Activated naive CD4-positive, alpha-beta T cell treated with anti-CD3 and anti-CD28 coated beads, Interleukin-2, amount 10 ng/mL, durations not matched to agents 7 days and 5 days (primary cell): ENCODE measurements at regions not wholly inside any gene's neighbourhood (a gene's known extent, or its start where the extent isn't known, plus 50 kb on each side); places are given as distances from the start of the nearest gene placed in this dataset.

ENCODE experiments used
- CTCF ChIA-PET: fragments of 350-600 bp; sonication (Branson Sonifier 250); formaldehyde crosslinking; loops from one replicate; lab custom pipeline; 2021; ENCODE audit warnings: antibody characterized with exemption; lab: Charles Lee
- DNase-seq: peaks from one replicate; pipeline ENCODE4 v3.0.0-alpha.2; 2020
- H3K27ac Mint-ChIP-seq: one replicate; pipeline ENCODE4 v1.8.0; 2021; ENCODE audit warnings: mild to moderate bottlenecking, moderate library complexity, mixed read lengths
- H3K27me3 Mint-ChIP-seq: one replicate; pipeline ENCODE4 v1.8.0; 2021; ENCODE audit warnings: mild to moderate bottlenecking, mixed read lengths
- H3K36me3 Mint-ChIP-seq: one replicate; pipeline ENCODE4 v1.8.0; 2021; ENCODE audit warnings: mixed read lengths
- H3K4me1 Mint-ChIP-seq: one replicate; pipeline ENCODE4 v1.8.0; 2021; ENCODE audit warnings: mixed read lengths
- H3K4me3 Mint-ChIP-seq: one replicate; pipeline ENCODE4 v1.8.0; 2021; ENCODE audit warnings: mild to moderate bottlenecking, moderate library complexity, mixed read lengths
- H3K9me3 Mint-ChIP-seq: one replicate; pipeline ENCODE4 v1.8.0; 2021; ENCODE audit warnings: mixed read lengths

DNA sequence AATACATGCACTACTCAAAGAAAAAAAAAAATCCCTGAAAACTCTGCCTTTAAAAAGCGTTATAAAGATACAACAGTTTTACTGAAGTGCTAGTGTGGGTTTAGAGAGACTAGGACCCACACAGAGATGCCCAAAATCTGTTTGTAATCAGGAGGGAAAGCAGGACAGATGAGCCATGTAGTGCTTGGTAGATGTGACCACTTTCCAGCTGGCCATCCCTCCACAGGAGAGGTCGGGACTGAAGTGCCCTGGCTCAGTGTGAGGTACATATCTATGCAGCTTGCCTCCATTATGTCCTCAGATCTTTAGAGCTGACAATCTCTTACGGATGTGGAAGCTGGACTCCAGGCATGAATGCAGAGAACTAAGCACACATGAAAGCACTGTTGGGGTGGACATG is 57.5 kb upstream of the NANOGP8 start:
- Mint-ChIP-seq H3K9me3 (no peaks in the 10 kb centered on the region), H3K4me3 (no peak overlapping the region), H3K36me3 (no peaks in the 10 kb centered on the region), H3K4me1 (no peaks in the 10 kb centered on the region), H3K27ac (no peak overlapping the region), H3K27me3 (peaks cover 4% of the 10 kb centered on the region)
- CTCF ChIA-PET, result no interaction called here
- no peak for DNase-seq

DNA sequence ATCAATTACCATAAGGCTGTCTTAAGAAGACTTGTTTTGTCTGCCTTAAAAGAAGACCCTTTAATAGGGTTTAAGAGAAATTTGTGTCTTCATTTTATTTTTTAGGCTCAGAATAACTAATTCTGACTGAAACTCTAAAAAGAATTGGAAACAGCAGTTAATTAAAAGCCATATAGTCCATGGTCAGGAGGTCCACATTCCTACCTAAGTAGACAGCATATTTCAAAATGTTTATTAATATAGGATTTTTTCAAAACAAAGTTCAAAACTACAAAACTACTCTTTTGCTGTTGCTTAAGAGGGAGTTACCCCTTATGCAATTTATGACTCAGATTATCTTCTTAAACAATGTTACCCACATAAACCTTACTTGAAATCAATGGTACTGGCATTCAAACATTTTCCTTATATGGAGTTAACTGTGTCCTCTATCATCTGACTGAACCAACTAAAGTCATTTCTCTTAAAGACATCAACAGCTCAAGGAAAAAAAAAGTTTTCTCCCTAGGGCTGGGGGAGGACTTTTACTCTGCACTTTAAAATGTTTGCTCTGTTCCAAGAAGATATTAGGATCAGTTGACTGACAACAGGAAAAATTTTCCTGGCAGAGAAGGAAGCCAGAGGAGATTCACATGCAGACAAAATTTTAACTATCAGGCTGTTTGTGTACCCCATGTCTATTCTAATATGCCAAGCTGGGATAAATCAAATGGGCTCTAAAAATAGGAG is 56.8 kb upstream of the NANOGP8 start:
- peaks cover 4% of the 10 kb centered on the region for H3K27me3 Mint-ChIP-seq
- H3K4me3 Mint-ChIP-seq, result no peak overlapping the region
- CTCF ChIA-PET, result no interaction called here
- H3K36me3 Mint-ChIP-seq, result no peaks in the 10 kb centered on the region
- DNase-seq, result no peak
- no peak overlapping the region for H3K27ac Mint-ChIP-seq
- no peaks in the 10 kb centered on the region for H3K4me1 Mint-ChIP-seq
- H3K9me3 Mint-ChIP-seq, result no peaks in the 10 kb centered on the region

DNA sequence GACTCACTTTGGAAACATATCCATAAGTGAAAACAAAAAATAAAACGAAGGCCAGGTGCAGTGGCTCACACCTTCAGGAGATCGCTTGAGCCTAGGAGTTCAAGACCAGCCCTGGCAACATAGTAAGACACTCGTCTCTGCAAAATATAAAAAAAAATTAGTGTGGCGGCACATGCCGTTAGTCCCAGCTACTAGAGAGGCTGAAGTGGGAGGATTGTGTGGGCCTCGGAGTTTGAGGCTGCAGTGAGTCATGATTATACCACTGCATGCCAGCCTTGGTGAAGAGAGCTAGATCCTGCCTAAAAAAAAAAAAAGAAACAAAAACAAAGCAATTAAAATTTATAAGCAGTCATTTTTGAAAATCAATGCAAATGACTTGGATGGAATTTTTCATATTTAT is 54.7 kb upstream of the NANOGP8 start:
- peaks cover 4% of the 10 kb centered on the region for H3K27me3 Mint-ChIP-seq
- no peak overlapping the region for H3K4me3 Mint-ChIP-seq
- no peak overlapping the region for H3K27ac Mint-ChIP-seq
- no peak for DNase-seq
- no peaks in the 10 kb centered on the region for H3K9me3 Mint-ChIP-seq
- CTCF ChIA-PET, result no interaction called here
- no peaks in the 10 kb centered on the region for H3K36me3 Mint-ChIP-seq
- H3K4me1 Mint-ChIP-seq, result no peaks in the 10 kb centered on the region

DNA sequence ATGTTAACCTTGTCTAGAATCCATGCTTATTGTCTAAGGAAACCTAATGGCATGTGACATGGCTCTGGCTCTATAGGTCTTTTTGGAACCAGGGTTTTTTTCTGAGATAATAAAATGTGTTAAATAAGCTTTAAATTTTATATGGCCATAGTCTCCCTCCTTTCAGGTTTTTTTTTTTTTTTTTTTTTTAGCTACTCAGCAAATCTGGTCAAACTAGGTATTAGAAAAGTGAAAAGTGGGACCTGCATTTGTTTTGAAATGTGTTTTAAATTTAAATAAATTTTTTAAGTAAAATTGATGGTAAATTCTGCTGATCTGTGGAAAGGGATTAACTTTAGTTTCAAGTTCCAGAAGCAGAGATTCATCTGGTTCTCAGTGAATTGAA is 52.1 kb upstream of the NANOGP8 start:
- no peaks in the 10 kb centered on the region for H3K9me3 Mint-ChIP-seq
- CTCF ChIA-PET, result no interaction called here
- H3K27me3 Mint-ChIP-seq, result no peaks in the 10 kb centered on the region

DNA sequence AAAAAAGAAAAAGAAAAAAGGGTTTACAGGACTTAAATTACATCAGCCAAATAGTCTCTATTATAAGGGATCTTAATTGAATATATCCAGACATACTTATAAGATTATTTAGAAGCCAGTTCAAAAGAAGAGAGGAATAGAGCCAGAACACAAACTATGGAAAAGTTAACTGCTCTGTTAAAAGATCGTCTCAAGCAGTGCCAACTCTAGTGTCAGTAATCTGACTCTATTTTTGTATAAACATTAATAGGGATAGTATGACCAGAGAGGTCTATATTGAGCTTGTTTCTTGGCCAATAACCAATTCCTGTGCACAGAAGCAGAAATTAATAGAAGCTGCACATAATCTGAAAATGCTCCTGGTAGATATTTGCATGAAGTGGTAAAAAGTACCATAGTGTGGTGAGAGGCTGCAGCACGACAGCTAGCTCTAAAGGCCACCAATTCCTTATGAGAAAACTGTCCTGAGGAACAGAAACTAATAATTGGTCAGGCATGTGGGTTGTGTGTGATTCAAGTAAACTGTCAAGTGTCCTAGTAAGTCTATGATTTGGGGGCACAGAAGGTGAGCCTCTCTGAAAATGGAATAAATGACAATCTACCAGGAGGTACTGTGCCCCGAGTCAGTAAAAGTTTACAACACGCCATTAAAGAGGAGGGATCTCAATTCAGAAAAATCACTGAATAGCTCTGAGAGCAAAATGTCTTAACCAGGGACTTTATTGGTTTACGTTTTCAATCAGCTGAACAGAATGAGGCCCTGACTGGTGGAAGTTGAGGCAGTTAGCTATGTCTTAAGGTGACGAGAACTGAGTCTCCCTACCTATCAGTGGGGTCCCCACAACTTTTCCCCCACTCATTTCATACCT is 51.5 kb upstream of the NANOGP8 start:
- no peak overlapping the region for H3K27ac Mint-ChIP-seq
- H3K27me3 Mint-ChIP-seq, result no peaks in the 10 kb centered on the region
- no peaks in the 10 kb centered on the region for H3K4me1 Mint-ChIP-seq
- no peak overlapping the region for H3K4me3 Mint-ChIP-seq
- no peaks in the 10 kb centered on the region for H3K36me3 Mint-ChIP-seq
- no peaks in the 10 kb centered on the region for H3K9me3 Mint-ChIP-seq
- DNase-seq, result no peak
- CTCF ChIA-PET, result no interaction called here

More for the DNA sequence above, 52.1 kb upstream of the NANOGP8 start:
- H3K27ac Mint-ChIP-seq, result no peak overlapping the region
- no peaks in the 10 kb centered on the region for H3K4me1 Mint-ChIP-seq
- no peak for DNase-seq
- H3K36me3 Mint-ChIP-seq, result no peaks in the 10 kb centered on the region
- H3K4me3 Mint-ChIP-seq, result no peak overlapping the region
